ENCODE measurements at regions not wholly inside any gene's neighbourhood (a gene's known extent, or its start where the extent isn't known, plus 50 kb on each side); places are given as distances from the start of the nearest gene placed in this dataset.

DNA sequence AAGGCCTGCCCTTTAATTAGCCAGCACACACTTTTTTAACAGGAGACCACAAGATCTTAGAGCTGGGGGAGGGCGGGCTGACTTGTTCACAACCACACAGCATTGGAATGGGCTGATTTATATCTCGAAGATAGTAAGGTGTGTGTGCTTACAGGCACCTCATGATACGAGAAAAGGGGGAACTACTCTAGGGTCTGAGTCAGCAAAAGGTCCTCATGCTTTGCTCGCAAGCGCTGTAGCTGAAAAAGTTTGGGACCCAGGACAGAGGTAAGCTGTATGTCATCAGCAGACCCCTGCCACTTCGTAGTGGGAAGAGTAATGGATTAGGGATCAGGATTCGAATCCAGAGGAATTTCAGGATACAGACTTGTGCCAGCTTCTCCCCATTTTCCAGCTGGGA is 88.9 kb upstream of the RBM19 start:
- Histone ChIP-seq H3K27me3 (no peaks in the 10 kb centered on the region), H3K27ac (no peak overlapping the region), H3K9me3 (no peaks in the 10 kb centered on the region), H3K36me3 (ENCODE audit: low read depth, missing control alignments) (no peaks in the 10 kb centered on the region), H3K4me3 (no peak overlapping the region), H3K4me1 (no peaks in the 10 kb centered on the region)
- intact Hi-C loops (cut with DNase I; ENCODE audit: low total_unique reads), result no loop called here
- WGBS, 2 donors, result 78 to 80% methylated on average over 7 of the region's 7 CpGs
- DNase-seq, result no peak
- TF ChIP-seq POLR2A (IDR thresholded peaks at IDR 0.05), result no peak

GRCh38 chr12:114046236-114046998 is 80.3 kb upstream of the RBM19 start:
- no peaks in the 10 kb centered on the region for H3K36me3 ChIP-seq (ENCODE audit: low read depth, missing control alignments)
- intact Hi-C loops (cut with DNase I; ENCODE audit: low total_unique reads), result no loop called here
- no peaks in the 10 kb centered on the region for H3K9me3 ChIP-seq
- no peaks in the 10 kb centered on the region for H3K27me3 ChIP-seq
- no peak for TF ChIP-seq POLR2A (IDR thresholded peaks at IDR 0.05)
- TF ChIP-seq, protein P1, sequence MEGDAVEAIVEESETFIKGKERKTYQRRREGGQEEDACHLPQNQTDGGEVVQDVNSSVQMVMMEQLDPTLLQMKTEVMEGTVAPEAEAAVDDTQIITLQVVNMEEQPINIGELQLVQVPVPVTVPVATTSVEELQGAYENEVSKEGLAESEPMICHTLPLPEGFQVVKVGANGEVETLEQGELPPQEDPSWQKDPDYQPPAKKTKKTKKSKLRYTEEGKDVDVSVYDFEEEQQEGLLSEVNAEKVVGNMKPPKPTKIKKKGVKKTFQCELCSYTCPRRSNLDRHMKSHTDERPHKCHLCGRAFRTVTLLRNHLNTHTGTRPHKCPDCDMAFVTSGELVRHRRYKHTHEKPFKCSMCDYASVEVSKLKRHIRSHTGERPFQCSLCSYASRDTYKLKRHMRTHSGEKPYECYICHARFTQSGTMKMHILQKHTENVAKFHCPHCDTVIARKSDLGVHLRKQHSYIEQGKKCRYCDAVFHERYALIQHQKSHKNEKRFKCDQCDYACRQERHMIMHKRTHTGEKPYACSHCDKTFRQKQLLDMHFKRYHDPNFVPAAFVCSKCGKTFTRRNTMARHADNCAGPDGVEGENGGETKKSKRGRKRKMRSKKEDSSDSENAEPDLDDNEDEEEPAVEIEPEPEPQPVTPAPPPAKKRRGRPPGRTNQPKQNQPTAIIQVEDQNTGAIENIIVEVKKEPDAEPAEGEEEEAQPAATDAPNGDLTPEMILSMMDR (IDR thresholded peaks at IDR 0.05), result no peak
- no peaks in the 10 kb centered on the region for H3K4me1 ChIP-seq
- no peak overlapping the region for H3K4me3 ChIP-seq
- WGBS, 2 donors, result 53 to 60% methylated on average over 6 of the region's 6 CpGs
- DNase-seq, result no peak
- no peak overlapping the region for H3K27ac ChIP-seq

DNA sequence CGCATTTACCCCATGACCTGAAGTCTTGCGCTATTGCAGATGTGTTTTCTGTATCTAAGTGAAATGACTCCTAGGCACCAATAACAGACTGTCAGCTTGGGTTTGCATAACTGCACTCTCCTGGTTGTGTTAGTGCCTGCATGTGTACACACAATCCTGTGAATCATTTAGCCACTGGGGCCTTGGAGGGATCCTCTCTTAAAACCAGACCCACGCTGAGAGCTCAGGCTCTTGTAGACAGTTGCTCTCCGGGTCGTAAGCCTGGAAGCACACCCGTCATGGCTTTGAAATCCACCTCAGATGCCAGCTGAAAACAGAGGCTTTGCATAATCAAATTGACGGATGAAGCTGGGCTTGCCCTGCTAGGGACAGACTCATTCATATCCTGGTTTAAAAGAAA is 79.2 kb upstream of the RBM19 start:
- Histone ChIP-seq H3K27ac (no peak overlapping the region), H3K4me1 (no peaks in the 10 kb centered on the region), H3K36me3 (ENCODE audit: low read depth, missing control alignments) (no peaks in the 10 kb centered on the region), H3K4me3 (no peak overlapping the region), H3K9me3 (no peaks in the 10 kb centered on the region), H3K27me3 (no peaks in the 10 kb centered on the region)
- 53 to 55% methylated on average over 7 of the region's 7 CpGs for WGBS, 2 donors
- DNase-seq, result no peak
- intact Hi-C loops (cut with DNase I; ENCODE audit: low total_unique reads), result no loop called here
- TF ChIP-seq, protein P1 (IDR thresholded peaks at IDR 0.05), result no peak
- no peak for TF ChIP-seq POLR2A (IDR thresholded peaks at IDR 0.05)

DNA sequence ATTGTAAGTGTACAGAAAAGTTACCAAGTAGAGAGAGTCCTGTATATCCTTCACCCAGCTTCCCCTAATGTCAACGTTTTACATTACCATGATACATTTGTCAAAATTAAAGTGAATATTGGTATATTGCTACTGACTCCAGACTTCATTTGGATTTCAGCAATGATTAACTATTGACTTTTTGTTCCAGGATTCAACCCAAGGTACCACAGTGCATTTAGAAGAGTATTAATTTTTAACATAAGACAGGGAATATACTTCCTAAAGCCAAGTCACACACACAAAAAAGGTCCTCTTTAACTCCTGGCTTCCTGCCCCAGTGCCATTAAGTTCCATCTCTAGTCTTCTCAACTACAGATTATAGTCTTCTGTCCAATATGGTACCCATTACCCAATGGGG is 75.5 kb upstream of the RBM19 start:
- intact Hi-C loops (cut with DNase I; ENCODE audit: low total_unique reads), result no loop called here
- no peaks in the 10 kb centered on the region for H3K36me3 ChIP-seq (ENCODE audit: low read depth, missing control alignments)
- no peak overlapping the region for H3K27ac ChIP-seq
- no peak for DNase-seq
- WGBS, 2 donors, result 70 to 83% methylated on average over 1 of the region's 1 CpG
- no peak overlapping the region for H3K4me3 ChIP-seq
- H3K27me3 ChIP-seq, result no peaks in the 10 kb centered on the region
- no peaks in the 10 kb centered on the region for H3K4me1 ChIP-seq
- no peaks in the 10 kb centered on the region for H3K9me3 ChIP-seq
- no peak for TF ChIP-seq POLR2A (IDR thresholded peaks at IDR 0.05)
- TF ChIP-seq, protein P1 (IDR thresholded peaks at IDR 0.05), result no peak

DNA sequence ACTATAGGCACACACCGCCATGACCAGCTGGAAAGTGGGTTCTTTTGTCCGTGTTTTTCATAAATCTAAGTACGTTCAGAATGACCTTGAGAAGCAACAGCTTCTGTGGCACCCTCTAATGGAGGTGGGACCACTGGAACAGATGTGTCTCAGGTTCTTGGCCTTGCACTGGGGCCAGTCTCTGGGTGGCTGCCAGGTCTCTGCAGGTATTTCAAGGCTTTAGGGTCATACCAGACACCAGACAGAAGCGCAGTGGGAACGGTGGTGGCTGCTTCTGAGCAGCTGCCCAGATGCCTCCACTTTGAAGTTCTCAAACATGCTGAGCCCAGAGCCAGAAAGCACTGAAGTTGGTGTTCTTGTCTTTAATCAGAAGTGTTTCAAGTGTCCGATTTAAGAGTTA is 75.0 kb upstream of the RBM19 start:
- intact Hi-C loops (cut with DNase I; ENCODE audit: low total_unique reads), result no loop called here
- Histone ChIP-seq H3K27ac (no peak overlapping the region), H3K27me3 (no peaks in the 10 kb centered on the region), H3K9me3 (no peaks in the 10 kb centered on the region), H3K4me1 (no peaks in the 10 kb centered on the region), H3K36me3 (ENCODE audit: low read depth, missing control alignments) (no peaks in the 10 kb centered on the region), H3K4me3 (no peak overlapping the region)
- 87 to 90% methylated on average over 6 of the region's 6 CpGs for WGBS, 2 donors
- TF ChIP-seq, protein P1 (IDR thresholded peaks at IDR 0.05), result no peak
- no peak for TF ChIP-seq POLR2A (IDR thresholded peaks at IDR 0.05)
- DNase-seq, result no peak

Measured in testis (tissue), 2 donors.